A549 (cell line): ENCODE measurements at regions not wholly inside any gene's neighbourhood (a gene's known extent, or its start where the extent isn't known, plus 50 kb on each side); places are given as distances from the start of the nearest gene placed in this dataset.

Experiments
- ATAC-seq, 2 experiments: fragments of 200-7000 bp in 1 of 2; fragments of >200 bp in 1 of 2; cut with Nextera tagmentation in 1 of 2; cut with Tn5 transposase in 1 of 2; 3 replicates each; pipeline versions ENCODE4 v1.8.0 to v1.9.1; 2018 to 2020; ENCODE audit warnings: mild to moderate bottlenecking in 1 of 2, moderate library complexity in 1 of 2
- CTCF ChIA-PET: fragments of 300-600 bp; sonication (Branson Sonifier 250); formaldehyde crosslinking; extraction: SDS; loops from one replicate; lab custom pipeline; 2021; ENCODE audit warnings: antibody characterized with exemption, inconsistent platforms; lab: Yijun Ruan, JAX
- POLR2A ChIA-PET: fragments of 350-600 bp; formaldehyde crosslinking; extraction: SDS; loops from one replicate; lab custom pipeline; 2021; ENCODE audit warnings: antibody characterized with exemption, inconsistent platforms; lab: Yijun Ruan, JAX
- DNase-seq, 2 experiments: peaks; one replicate each; pipeline versions ENCODE4 v3.0.0 to v3.0.0-alpha.2; 2011 to 2016; ENCODE audit warnings: low read depth in 1 of 2, low spot score in 1 of 2
- FAIRE-seq: peaks from 2 replicates; lab custom pipeline; 2011; peaks lifted over from hg19 to GRCh38; lab: Jason Lieb, UNC
- H3K27ac ChIP-seq, 2 experiments: fragments of >200 bp; sonication (Bioruptor Twin); formaldehyde crosslinking; 3 replicates each; pipeline ENCODE4 v1.5.1; 2016 to 2017
- H3K4me1 ChIP-seq: fragments of >200 bp; sonication (Bioruptor Twin); formaldehyde crosslinking; 3 replicates; pipeline ENCODE4 v1.6.1; 2016
- H3K4me2 ChIP-seq: fragments of >200 bp; sonication (Bioruptor Twin); formaldehyde crosslinking; 3 replicates; pipeline ENCODE4 v1.6.1; 2016
- H3K4me3 ChIP-seq: fragments of >200 bp; sonication (Bioruptor Twin); formaldehyde crosslinking; 3 replicates; pipeline ENCODE4 v1.5.1; 2016
- H3K9me3 ChIP-seq: fragments of >200 bp; sonication (Bioruptor Twin); formaldehyde crosslinking; 3 replicates; pipeline ENCODE4 v1.6.1; 2016
- BHLHE40 ChIP-seq: IDR thresholded peaks from 2 replicates; pipeline ENCODE4 v1.6.1; 2012; ENCODE audit warnings: low read depth, low read length, inconsistent platforms
- CBX2 ChIP-seq: fragments of 200-600 bp; sonication (generic); IDR thresholded peaks from 2 replicates; pipeline ENCODE4 v1.6.1; 2016; ENCODE audit warnings: low read depth, mild to moderate bottlenecking, borderline replicate concordance
- CBX8 ChIP-seq: fragments of 200-600 bp; sonication (generic); IDR thresholded peaks from 2 replicates; pipeline ENCODE4 v1.6.1; 2016
- CHD2 ChIP-seq: fragments of 150-350 bp; IDR thresholded peaks from 2 replicates; pipeline ENCODE4 v1.6.1; 2014; ENCODE audit warnings: low read length; ENCODE audit not compliant: partially characterized antibody
- EHMT2 ChIP-seq: fragments of 200-600 bp; sonication (generic); IDR thresholded peaks from 2 replicates; pipeline ENCODE4 v1.6.1; 2016; ENCODE audit warnings: antibody characterized with exemption, low read depth, mild to moderate bottlenecking, moderate library complexity
- ESRRA ChIP-seq: fragments of 150-350 bp; IDR thresholded peaks from 2 replicates; pipeline ENCODE4 v1.6.1; 2014; ENCODE audit warnings: mild to moderate bottlenecking, low read length, borderline replicate concordance
- FOSL2 ChIP-seq, 2 experiments: fragments of 450-650 bp in 1 of 2; fragments of >200 bp in 1 of 2; sonication (Bioruptor Twin) in 1 of 2; formaldehyde crosslinking; IDR thresholded peaks; 2 replicates each; pipeline versions ENCODE4 v1.5.0 to v1.6.1; 2016 to 2020; ENCODE audit warnings: mild to moderate bottlenecking in 1 of 2, moderate library complexity in 1 of 2
- FOXS1 ChIP-seq: fragments of 250-450 bp; sonication (Bioruptor Pico); IDR thresholded peaks from 2 replicates; pipeline ENCODE4 v1.5.0; 2020; ENCODE audit warnings: mild to moderate bottlenecking, moderate library complexity
- GATA3 ChIP-seq: IDR thresholded peaks from 2 replicates; pipeline ENCODE4 v1.6.1; 2012; ENCODE audit warnings: borderline replicate concordance
- HEYL ChIP-seq: fragments of 250-450 bp; sonication (Bioruptor Pico); IDR thresholded peaks from 2 replicates; pipeline ENCODE4 v1.8.0; 2021; ENCODE audit warnings: mild to moderate bottlenecking, moderate library complexity
- HOXA7 ChIP-seq: fragments of 250-450 bp; sonication (Bioruptor Pico); IDR thresholded peaks from 2 replicates; pipeline ENCODE4 v1.5.0; 2020; ENCODE audit warnings: mild to moderate bottlenecking, moderate library complexity
- HOXB13 ChIP-seq: fragments of 250-450 bp; sonication (Bioruptor Pico); IDR thresholded peaks from 2 replicates; pipeline ENCODE4 v1.5.0; 2020; ENCODE audit warnings: low read depth, mild to moderate bottlenecking, moderate library complexity
- HOXB5 ChIP-seq: fragments of 250-450 bp; sonication (Bioruptor Pico); IDR thresholded peaks from 2 replicates; pipeline ENCODE4 v1.5.0; 2020; ENCODE audit warnings: mild to moderate bottlenecking, moderate library complexity
- JUNB ChIP-seq: fragments of >200 bp; sonication (Bioruptor Twin); formaldehyde crosslinking; IDR thresholded peaks from 2 replicates; pipeline ENCODE4 v1.6.1; 2016
- KDM5A ChIP-seq: fragments of 200-600 bp; sonication (generic); IDR thresholded peaks from 2 replicates; pipeline ENCODE4 v1.6.1; 2016; ENCODE audit warnings: antibody characterized with exemption, mild to moderate bottlenecking
- NFE2L2 ChIP-seq: fragments of 150-350 bp; conservative IDR thresholded peaks from 2 replicates; pipeline ENCODE4 v1.6.1; 2014; ENCODE audit warnings: low read length
- RAD21 ChIP-seq, 2 experiments: fragments of >200 bp in 1 of 2; sonication (Bioruptor Twin) in 1 of 2; formaldehyde crosslinking in 1 of 2; IDR thresholded peaks in 1 of 2; conservative IDR thresholded peaks in 1 of 2; 2 replicates in 1 of 2; 3 replicates in 1 of 2; pipeline ENCODE4 v1.6.1; 2012 to 2018; ENCODE audit warnings: inconsistent platforms in 1 of 2
- RCOR1 ChIP-seq: fragments of 150-350 bp; IDR thresholded peaks from 2 replicates; pipeline ENCODE4 v1.6.1; 2014; ENCODE audit warnings: antibody characterized with exemption, low read length, low read depth
- RFX5 ChIP-seq: fragments of 450-650 bp; IDR thresholded peaks from 2 replicates; pipeline ENCODE4 v1.7.1; 2014; ENCODE audit warnings: antibody characterized with exemption, mild to moderate bottlenecking, moderate library complexity
- SMC3 ChIP-seq: fragments of >200 bp; sonication (Bioruptor Twin); formaldehyde crosslinking; IDR thresholded peaks from 3 replicates; pipeline ENCODE4 v1.6.1; 2018; ENCODE audit warnings: inconsistent platforms
- SREBF2 ChIP-seq: fragments of 450-650 bp; IDR thresholded peaks from 2 replicates; pipeline ENCODE4 v1.6.1; 2014; ENCODE audit warnings: mild to moderate bottlenecking, moderate library complexity
- ZC3H11A ChIP-seq: fragments of 450-650 bp; IDR thresholded peaks from 2 replicates; pipeline ENCODE4 v1.6.1; 2014; ENCODE audit warnings: antibody characterized with exemption, mild to moderate bottlenecking
- ZSCAN20 ChIP-seq: fragments of 250-450 bp; sonication (Bioruptor Pico); IDR thresholded peaks from 2 replicates; pipeline ENCODE4 v1.8.0; 2022; ENCODE audit warnings: mild to moderate bottlenecking, moderate library complexity
- WGBS: methylation state at CpG from one replicate; pipeline ENCODE4 v1.1.6; 2017; ENCODE audit errors: missing lambda C conversion rate; 5-methylcytosine and 5-hydroxymethylcytosine counted together
- TF ChIP-seq, protein P1 (sequence below): fragments of >200 bp; sonication (Bioruptor Twin); formaldehyde crosslinking; IDR thresholded peaks from 3 replicates; pipeline ENCODE4 v1.6.1; 2016
- TF ChIP-seq, protein P2 (sequence below): fragments of 250-450 bp; sonication (Bioruptor Pico); IDR thresholded peaks from 2 replicates; pipeline ENCODE4 v1.5.0; 2020; ENCODE audit warnings: low read depth, mild to moderate bottlenecking, moderate library complexity
- TF ChIP-seq, protein P3 (sequence below): fragments of 250-450 bp; sonication (Bioruptor Pico); IDR thresholded peaks from 2 replicates; pipeline ENCODE4 v1.5.0; 2021; ENCODE audit warnings: mild to moderate bottlenecking, moderate library complexity, borderline replicate concordance
- TF ChIP-seq, protein P4 (sequence below): IDR thresholded peaks from 2 replicates; pipeline ENCODE4 v1.6.1; 2012
- TF ChIP-seq, protein P5 (sequence below): fragments of >200 bp; sonication (Bioruptor Twin); formaldehyde crosslinking; IDR thresholded peaks from 3 replicates; pipeline ENCODE4 v1.5.1; 2016

DNA sequence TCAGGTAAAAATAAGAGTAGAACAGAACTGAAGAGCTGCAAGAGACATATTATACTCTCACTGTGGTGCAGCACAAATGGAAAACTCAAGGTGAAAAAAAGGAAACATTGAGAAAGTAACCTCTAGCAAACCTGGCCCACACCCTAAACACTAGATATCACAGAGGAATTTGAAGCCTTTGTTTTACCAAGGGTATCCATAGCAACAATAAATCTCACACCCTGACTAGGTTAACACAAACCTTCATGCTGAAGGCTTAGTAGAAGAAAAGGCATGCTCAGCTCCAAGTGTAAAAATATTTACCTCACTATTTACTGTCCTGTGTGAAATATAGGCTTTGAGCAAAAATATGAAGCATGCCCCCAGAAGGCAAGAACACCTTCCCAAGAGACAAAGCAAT is 61.9 kb upstream of the TAB3 start:
- TF ChIP-seq RAD21 (conservative IDR thresholded peaks at IDR 0.05 in 1 of 2, IDR thresholded peaks at IDR 0.05 in 1 of 2) = no peak
- TF ChIP-seq KDM5A = no peak
- no peak for TF ChIP-seq RCOR1
- no peak for TF ChIP-seq CHD2
- TF ChIP-seq GATA3 = no peak
- no peak for TF ChIP-seq FOSL2 (IDR thresholded peaks at IDR 0.05)
- TF ChIP-seq FOSL2 (CRISPR knock-in tag; IDR thresholded peaks at IDR 0.05) = no peak
- TF ChIP-seq, protein P1, sequence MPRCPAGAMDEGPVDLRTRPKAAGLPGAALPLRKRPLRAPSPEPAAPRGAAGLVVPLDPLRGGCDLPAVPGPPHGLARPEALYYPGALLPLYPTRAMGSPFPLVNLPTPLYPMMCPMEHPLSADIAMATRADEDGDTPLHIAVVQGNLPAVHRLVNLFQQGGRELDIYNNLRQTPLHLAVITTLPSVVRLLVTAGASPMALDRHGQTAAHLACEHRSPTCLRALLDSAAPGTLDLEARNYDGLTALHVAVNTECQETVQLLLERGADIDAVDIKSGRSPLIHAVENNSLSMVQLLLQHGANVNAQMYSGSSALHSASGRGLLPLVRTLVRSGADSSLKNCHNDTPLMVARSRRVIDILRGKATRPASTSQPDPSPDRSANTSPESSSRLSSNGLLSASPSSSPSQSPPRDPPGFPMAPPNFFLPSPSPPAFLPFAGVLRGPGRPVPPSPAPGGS = no peak
- TF ChIP-seq CBX8 = no peak
- TF ChIP-seq, protein P2, sequence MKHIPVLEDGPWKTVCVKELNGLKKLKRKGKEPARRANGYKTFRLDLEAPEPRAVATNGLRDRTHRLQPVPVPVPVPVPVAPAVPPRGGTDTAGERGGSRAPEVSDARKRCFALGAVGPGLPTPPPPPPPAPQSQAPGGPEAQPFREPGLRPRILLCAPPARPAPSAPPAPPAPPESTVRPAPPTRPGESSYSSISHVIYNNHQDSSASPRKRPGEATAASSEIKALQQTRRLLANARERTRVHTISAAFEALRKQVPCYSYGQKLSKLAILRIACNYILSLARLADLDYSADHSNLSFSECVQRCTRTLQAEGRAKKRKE (CRISPR knock-in tag) = no peak
- TF ChIP-seq, protein P3, sequence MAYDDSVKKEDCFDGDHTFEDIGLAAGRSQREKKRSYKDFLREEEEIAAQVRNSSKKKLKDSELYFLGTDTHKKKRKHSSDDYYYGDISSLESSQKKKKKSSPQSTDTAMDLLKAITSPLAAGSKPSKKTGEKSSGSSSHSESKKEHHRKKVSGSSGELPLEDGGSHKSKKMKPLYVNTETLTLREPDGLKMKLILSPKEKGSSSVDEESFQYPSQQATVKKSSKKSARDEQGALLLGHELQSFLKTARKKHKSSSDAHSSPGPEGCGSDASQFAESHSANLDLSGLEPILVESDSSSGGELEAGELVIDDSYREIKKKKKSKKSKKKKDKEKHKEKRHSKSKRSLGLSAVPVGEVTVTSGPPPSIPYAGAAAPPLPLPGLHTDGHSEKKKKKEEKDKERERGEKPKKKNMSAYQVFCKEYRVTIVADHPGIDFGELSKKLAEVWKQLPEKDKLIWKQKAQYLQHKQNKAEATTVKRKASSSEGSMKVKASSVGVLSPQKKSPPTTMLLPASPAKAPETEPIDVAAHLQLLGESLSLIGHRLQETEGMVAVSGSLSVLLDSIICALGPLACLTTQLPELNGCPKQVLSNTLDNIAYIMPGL (CRISPR knock-in tag) = no peak
- TF ChIP-seq BHLHE40 = no peak
- TF ChIP-seq SREBF2 = no peak
- TF ChIP-seq EHMT2 = no peak
- TF ChIP-seq HOXA7 = no peak
- no peak for TF ChIP-seq JUNB
- no peak for TF ChIP-seq HEYL (CRISPR knock-in tag)
- TF ChIP-seq SMC3 = no peak
- TF ChIP-seq FOXS1 (CRISPR knock-in tag) = no peak
- no peak for TF ChIP-seq ESRRA
- TF ChIP-seq, protein P4, sequence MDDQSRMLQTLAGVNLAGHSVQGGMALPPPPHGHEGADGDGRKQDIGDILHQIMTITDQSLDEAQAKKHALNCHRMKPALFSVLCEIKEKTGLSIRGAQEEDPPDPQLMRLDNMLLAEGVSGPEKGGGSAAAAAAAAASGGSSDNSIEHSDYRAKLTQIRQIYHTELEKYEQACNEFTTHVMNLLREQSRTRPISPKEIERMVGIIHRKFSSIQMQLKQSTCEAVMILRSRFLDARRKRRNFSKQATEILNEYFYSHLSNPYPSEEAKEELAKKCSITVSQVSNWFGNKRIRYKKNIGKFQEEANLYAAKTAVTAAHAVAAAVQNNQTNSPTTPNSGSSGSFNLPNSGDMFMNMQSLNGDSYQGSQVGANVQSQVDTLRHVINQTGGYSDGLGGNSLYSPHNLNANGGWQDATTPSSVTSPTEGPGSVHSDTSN = no peak
- DNase-seq = no peak
- no peak for ATAC-seq
- Histone ChIP-seq H3K4me2 (no peak overlapping the region), H3K4me3 (no peak overlapping the region), H3K4me1 (no peaks in the 10 kb centered on the region), H3K9me3 (no peaks in the 10 kb centered on the region), H3K27ac (no peak overlapping the region)
- FAIRE-seq = no peak
- CTCF ChIA-PET = no interaction called here
- POLR2A ChIA-PET = no interaction called here

DNA sequence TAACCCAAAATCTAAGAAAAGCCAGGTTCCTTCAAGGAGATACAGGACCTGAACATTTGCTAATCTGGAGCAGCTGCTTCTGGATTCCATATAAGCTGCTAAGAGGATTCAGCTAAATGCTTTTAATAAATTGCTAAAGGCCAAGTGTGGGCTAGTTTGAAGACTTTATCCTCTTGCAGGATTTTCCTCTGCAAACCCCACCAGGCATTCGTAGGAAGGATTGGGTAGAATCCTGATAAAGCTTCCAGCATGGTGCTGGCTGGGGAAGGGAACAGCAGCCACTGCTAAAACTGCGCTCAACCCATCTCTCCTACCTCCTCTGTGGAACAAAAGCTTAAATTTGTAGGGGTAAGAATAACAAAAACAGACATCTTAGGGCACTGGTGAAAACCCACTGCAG is 61.3 kb upstream of the TAB3 start:
- TF ChIP-seq, protein P2 (CRISPR knock-in tag) = no peak
- TF ChIP-seq RCOR1 (no peak), FOXS1 (CRISPR knock-in tag) (no peak), ESRRA (no peak), HEYL (CRISPR knock-in tag) (no peak), NFE2L2 (no peak), SREBF2 (no peak), HOXB5 (no peak), RFX5 (no peak), ZSCAN20 (CRISPR knock-in tag) (no peak), ZC3H11A (no peak), CBX2 (no peak), HOXB13 (CRISPR knock-in tag) (no peak)
- TF ChIP-seq, protein P5, sequence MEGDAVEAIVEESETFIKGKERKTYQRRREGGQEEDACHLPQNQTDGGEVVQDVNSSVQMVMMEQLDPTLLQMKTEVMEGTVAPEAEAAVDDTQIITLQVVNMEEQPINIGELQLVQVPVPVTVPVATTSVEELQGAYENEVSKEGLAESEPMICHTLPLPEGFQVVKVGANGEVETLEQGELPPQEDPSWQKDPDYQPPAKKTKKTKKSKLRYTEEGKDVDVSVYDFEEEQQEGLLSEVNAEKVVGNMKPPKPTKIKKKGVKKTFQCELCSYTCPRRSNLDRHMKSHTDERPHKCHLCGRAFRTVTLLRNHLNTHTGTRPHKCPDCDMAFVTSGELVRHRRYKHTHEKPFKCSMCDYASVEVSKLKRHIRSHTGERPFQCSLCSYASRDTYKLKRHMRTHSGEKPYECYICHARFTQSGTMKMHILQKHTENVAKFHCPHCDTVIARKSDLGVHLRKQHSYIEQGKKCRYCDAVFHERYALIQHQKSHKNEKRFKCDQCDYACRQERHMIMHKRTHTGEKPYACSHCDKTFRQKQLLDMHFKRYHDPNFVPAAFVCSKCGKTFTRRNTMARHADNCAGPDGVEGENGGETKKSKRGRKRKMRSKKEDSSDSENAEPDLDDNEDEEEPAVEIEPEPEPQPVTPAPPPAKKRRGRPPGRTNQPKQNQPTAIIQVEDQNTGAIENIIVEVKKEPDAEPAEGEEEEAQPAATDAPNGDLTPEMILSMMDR = no peak
- H3K4me3 ChIP-seq = no peak overlapping the region
- H3K27ac ChIP-seq = no peak overlapping the region
- 13% methylated on average over 1 of the region's 2 CpGs for WGBS
- FAIRE-seq (peak; percentile 13), ATAC-seq (no peak), DNase-seq (no peak)
- ChIA-PET CTCF (no interaction called here), POLR2A (no interaction called here)
- H3K4me1 ChIP-seq = no peaks in the 10 kb centered on the region
- no peak overlapping the region for H3K4me2 ChIP-seq
- H3K9me3 ChIP-seq = no peaks in the 10 kb centered on the region
